ENCODE measurements at regions not wholly inside any gene's neighbourhood (a gene's known extent, or its start where the extent isn't known, plus 50 kb on each side); places are given as distances from the start of the nearest gene placed in this dataset.

GRCh38 chr7:89728481-89728880 is 425.8 kb upstream of the STEAP1 start:
- Histone ChIP-seq H4K91ac (ENCODE audit: insufficient read depth, low read depth, low read length) (no peak overlapping the region), H3K4me1 (ENCODE audit: control insufficient read depth, insufficient read depth, low read length) (no peaks in the 10 kb centered on the region), H3K27me3 (ENCODE audit: control insufficient read depth, insufficient read depth, low read length) (no peaks in the 10 kb centered on the region), H2BK120ac (ENCODE audit: low read depth, low read length) (no peak overlapping the region), H2BK20ac (ENCODE audit: low read depth, low read length) (no peak overlapping the region), H3K23ac (ENCODE audit: low read depth, low read length) (no peak overlapping the region), H2AK5ac (ENCODE audit: low read depth, low read length) (no peak overlapping the region), H3K9ac (ENCODE audit: low read depth, low read length) (no peak overlapping the region), H2AK9ac (replicated peaks; ENCODE audit: low read depth, low read length, poor library complexity) (no peak overlapping the region), H3K4me3 (ENCODE audit: insufficient read depth, low read depth, low read length) (no peak overlapping the region), H4K8ac (ENCODE audit: low read depth in 2 of 2, low read length in 2 of 2) (no peak overlapping the region), H3K14ac (replicated peaks; ENCODE audit: low read depth, low read length) (no peak overlapping the region), H4K5ac (ENCODE audit: low read depth, low read length) (no peak overlapping the region), H3K79me1 (ENCODE audit: low read depth in 1 of 2, low read length in 2 of 2) (no peaks in the 10 kb centered on the region), H3K18ac (ENCODE audit: low read depth, low read length) (no peak overlapping the region), H4K20me1 (ENCODE audit: insufficient read depth, low read length) (no peaks in the 10 kb centered on the region), H2AFZ (replicated peaks; ENCODE audit: low read length, poor library complexity) (no peak overlapping the region), H3K56ac (ENCODE audit: extremely low read depth, insufficient read depth, low read length) (no peak overlapping the region), H2BK5ac (ENCODE audit: low read depth, low read length, poor library complexity, severe bottlenecking) (no peak overlapping the region), H3K27ac (ENCODE audit: insufficient read depth, low read length) (no peak overlapping the region), H3K36me3 (ENCODE audit: control insufficient read depth, insufficient read depth, low read length) (no peaks in the 10 kb centered on the region), H2BK15ac (ENCODE audit: low read depth, low read length) (no peak overlapping the region), H3K9me1 (ENCODE audit: insufficient read depth, low read length) (no peaks in the 10 kb centered on the region), H3K4ac (ENCODE audit: low read depth, low read length) (no peak overlapping the region), H3K9me3 (ENCODE audit: control insufficient read depth, insufficient read depth, low read length) (peaks cover 6% of the 10 kb centered on the region), H3K4me2 (ENCODE audit: low read depth, low read length) (no peak overlapping the region)
- dilution Hi-C loops (cut with HindIII; ENCODE audit: low sequenced_read_pairs, unreplicated experiment), result no loop called here
- TF ChIP-seq FOS (IDR thresholded peaks at IDR 0.05; ENCODE audit: low read depth, low read length) (no peak), NFE2L2 (IDR thresholded peaks at IDR 0.05; ENCODE audit: low read depth, low read length) (no peak), BHLHE40 (IDR thresholded peaks at IDR 0.05; ENCODE audit: low read depth, low read length) (no peak), RFX5 (IDR thresholded peaks at IDR 0.05; ENCODE audit: low read depth, low read length) (no peak), CEBPB (IDR thresholded peaks at IDR 0.05; ENCODE audit: low read depth, low read length) (no peak), ELK1 (IDR thresholded peaks at IDR 0.05; ENCODE audit: borderline replicate concordance, low read depth, low read length) (no peak), CTCF (conservative IDR thresholded peaks at IDR 0.05; ENCODE audit: low read depth, low read length) (no peak), USF2 (IDR thresholded peaks at IDR 0.05; ENCODE audit: low read depth, low read length) (no peak), POLR2A (IDR thresholded peaks at IDR 0.05; ENCODE audit: low read depth, low read length) (no peak), RCOR1 (IDR thresholded peaks at IDR 0.05; ENCODE audit: insufficient replicate concordance, low read length) (no peak), CHD1 (IDR thresholded peaks at IDR 0.05; ENCODE audit: low read depth, low read length) (no peak), MAFK (IDR thresholded peaks at IDR 0.05; ENCODE audit: low read depth, low read length) (no peak), MXI1 (IDR thresholded peaks at IDR 0.05; ENCODE audit: borderline replicate concordance, low read depth, low read length) (no peak), RAD21 (IDR thresholded peaks at IDR 0.05; ENCODE audit: low read length) (no peak), MAZ (IDR thresholded peaks at IDR 0.05; ENCODE audit: borderline replicate concordance, low read depth, low read length) (no peak), SMC3 (IDR thresholded peaks at IDR 0.05; ENCODE audit: low read depth, low read length) (no peak)
- POLR2A ChIA-PET (ENCODE audit: unreplicated experiment), result no interaction called here
- no peak for ATAC-seq (ENCODE audit: low read depth)
- no peak for DNase-seq
- CTCF ChIA-PET, result no interaction called here
- in situ Hi-C loops (cut with MboI; ENCODE audit: low sequenced_read_pairs), result no loop called here
- intact Hi-C loops (cut with micrococcal nuclease), result no loop called here
- no TSS peak for BruUV-seq (replicated peaks)
- no CpG with 5 or more reads among the region's 5 CpGs for WGBS, 2 experiments (ENCODE audit: extremely low coverage in 2 of 2, insufficient read length in 1 of 2)

Measured in IMR-90 (cell line).